ENCODE measurements at regions not wholly inside any gene's neighbourhood (a gene's known extent, or its start where the extent isn't known, plus 50 kb on each side); places are given as distances from the start of the nearest gene placed in this dataset. TPM values are rescaled to one million over a fixed set of nuclear protein-coding genes. Genes with fewer than 3 reads are reported as not detected.

DNA sequence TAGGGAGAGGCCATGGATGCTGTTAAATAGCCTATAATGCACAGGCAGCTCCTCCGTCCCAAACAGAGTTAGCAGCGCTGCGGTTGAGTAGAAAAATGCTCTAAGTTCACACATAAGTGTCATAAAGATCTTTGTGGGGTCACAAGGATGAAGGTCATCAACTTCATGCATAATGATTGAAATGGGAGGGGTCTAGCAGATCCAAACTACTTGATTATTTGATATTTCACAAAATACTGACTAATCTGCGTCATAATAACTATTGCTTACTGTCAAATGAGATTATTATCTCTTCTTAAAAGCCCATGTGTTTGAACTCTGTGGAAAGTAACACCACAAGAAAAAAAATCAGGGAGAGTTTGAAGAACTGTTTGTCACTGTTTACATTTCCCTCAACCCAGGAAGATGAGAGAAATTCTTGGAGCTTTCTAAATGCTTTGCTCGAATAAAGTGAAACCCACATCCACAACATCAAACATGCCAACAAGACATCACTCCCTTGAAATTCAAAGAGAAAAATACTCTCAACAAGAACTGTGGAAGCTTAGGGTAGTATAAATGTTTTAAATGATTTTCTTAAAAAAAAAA, 50.5 kb upstream of the CREB1 start:
- H3K27me3 ChIP-seq (ENCODE audit: control insufficient read depth in 2 of 2, insufficient read depth in 2 of 2, low read length in 2 of 2): no peaks in the 10 kb centered on the region
- H3K4me2 ChIP-seq (replicated peaks; ENCODE audit: extremely low read depth, low read length, poor library complexity, severe bottlenecking): no peak overlapping the region
- TF ChIP-seq, protein P1, sequence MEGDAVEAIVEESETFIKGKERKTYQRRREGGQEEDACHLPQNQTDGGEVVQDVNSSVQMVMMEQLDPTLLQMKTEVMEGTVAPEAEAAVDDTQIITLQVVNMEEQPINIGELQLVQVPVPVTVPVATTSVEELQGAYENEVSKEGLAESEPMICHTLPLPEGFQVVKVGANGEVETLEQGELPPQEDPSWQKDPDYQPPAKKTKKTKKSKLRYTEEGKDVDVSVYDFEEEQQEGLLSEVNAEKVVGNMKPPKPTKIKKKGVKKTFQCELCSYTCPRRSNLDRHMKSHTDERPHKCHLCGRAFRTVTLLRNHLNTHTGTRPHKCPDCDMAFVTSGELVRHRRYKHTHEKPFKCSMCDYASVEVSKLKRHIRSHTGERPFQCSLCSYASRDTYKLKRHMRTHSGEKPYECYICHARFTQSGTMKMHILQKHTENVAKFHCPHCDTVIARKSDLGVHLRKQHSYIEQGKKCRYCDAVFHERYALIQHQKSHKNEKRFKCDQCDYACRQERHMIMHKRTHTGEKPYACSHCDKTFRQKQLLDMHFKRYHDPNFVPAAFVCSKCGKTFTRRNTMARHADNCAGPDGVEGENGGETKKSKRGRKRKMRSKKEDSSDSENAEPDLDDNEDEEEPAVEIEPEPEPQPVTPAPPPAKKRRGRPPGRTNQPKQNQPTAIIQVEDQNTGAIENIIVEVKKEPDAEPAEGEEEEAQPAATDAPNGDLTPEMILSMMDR (IDR thresholded peaks at IDR 0.05): no peak
- H2AFZ ChIP-seq (ENCODE audit: insufficient read depth, low read depth, low read length, poor library complexity, severe bottlenecking): no peak overlapping the region
- H3K4me3 Mint-ChIP-seq: no peak overlapping the region
- no peak for DNase-seq
- peak overlapping the region in 3 of 7 donors; percentile 15 to 76 (median 68) for H3K27ac Mint-ChIP-seq
- H3K36me3 ChIP-seq (replicated peaks in 1 of 2; ENCODE audit: control insufficient read depth in 1 of 2, insufficient read depth in 2 of 2, low read length in 2 of 2): no peaks in the 10 kb centered on the region
- no peaks in the 10 kb centered on the region for H3K9me3 Mint-ChIP-seq
- H3K9me3 ChIP-seq (replicated peaks in 1 of 2; ENCODE audit: control insufficient read depth in 1 of 2, insufficient read depth in 1 of 2, low read length in 2 of 2): no peaks in the 10 kb centered on the region
- WGBS (ENCODE audit: insufficient coverage): 100% methylated on average over 3 of the region's 5 CpGs
- peaks cover 28 to 35% of the 10 kb centered on the region in 2 donors for H3K4me1 ChIP-seq (ENCODE audit: control insufficient read depth in 1 of 2, insufficient read depth in 2 of 2, low read length in 2 of 2)
- no peaks in the 10 kb centered on the region for H3K36me3 Mint-ChIP-seq
- no peaks in the 10 kb centered on the region for H4K20me1 ChIP-seq (ENCODE audit: insufficient read depth, low read length)
- H3K79me2 ChIP-seq (ENCODE audit: insufficient read depth, low read length): no peaks in the 10 kb centered on the region
- peaks cover 47% of the 10 kb centered on the region for H3K4me1 Mint-ChIP-seq
- peaks cover 0 to 2% (median 2%) of the 10 kb centered on the region in 3 donors for H3K27me3 Mint-ChIP-seq (ENCODE audit: low read depth in 3 of 3)
- no peak overlapping the region for H3K4me3 ChIP-seq (replicated peaks in 1 of 3; ENCODE audit: low read depth in 2 of 3, low read length in 3 of 3)
- intact Hi-C loops (cut with micrococcal nuclease): loop anchor here (10.0 kb wide), 3 partner anchors 344 to 784 kb away; no protein-coding TSS in a partner anchor
- H3K27ac ChIP-seq (ENCODE audit: low read depth in 1 of 2, low read length in 2 of 2): no peak overlapping the region
- H3K9ac ChIP-seq (ENCODE audit: insufficient read depth, low read length, poor library complexity, severe bottlenecking): no peak overlapping the region

Small RNAs in the stretch of these regions (small RNA-seq; reads per million reads assigned to genes)
- gene MIR1302-4 (ENCODE audit: insufficient read length, low read depth): not detected
